K562 (cell line): ENCODE measurements at regions not wholly inside any gene's neighbourhood (a gene's known extent, or its start where the extent isn't known, plus 50 kb on each side); places are given as distances from the start of the nearest gene placed in this dataset.

Source experiments
- ATAC-seq: fragments of 200-7000 bp; cut with Tn5 transposase; 3 replicates; pipeline ENCODE4 v1.9.1; 2020; ENCODE audit warnings: moderate library complexity
- BruUV-seq: library from RNA; stranded (reverse); fragments of 400-500 nt; replicated peaks from 2 replicates; lab custom pipeline; 2021; lab: Mats Ljungman, UMichigan
- CTCF ChIA-PET: fragments of 300-600 bp; formaldehyde crosslinking; extraction: SDS; loops from one replicate; lab custom pipeline; 2021; ENCODE audit warnings: low intra/inter-chr PET ratio; lab: Yijun Ruan, JAX
- POLR2A ChIA-PET: fragments of 300-600, 350-650 bp; sonication (Branson Sonifier 250); formaldehyde crosslinking; extraction: SDS; loops from one replicate; lab custom pipeline; 2021; ENCODE audit warnings: antibody characterized with exemption, inconsistent platforms; lab: Yijun Ruan, JAX
- DNase-seq, 4 experiments: peaks; one replicate each; pipeline versions ENCODE4 v3.0.0 to v3.0.0-alpha.2; 2011 to 2018; ENCODE audit warnings: low spot score in 3 of 4, mixed read lengths in 3 of 4; ENCODE audit errors: extremely low read depth in 1 of 4
- FAIRE-seq: peaks from 2 replicates; lab custom pipeline; 2011; peaks lifted over from hg19 to GRCh38; lab: Jason Lieb, UNC
- H2AFZ ChIP-seq: 2 replicates; pipeline ENCODE4 v1.6.0; 2011; ENCODE audit warnings: low read depth, low read length, control low read depth, inconsistent platforms
- H3K27ac ChIP-seq: fragments of 200-600 bp; 3 replicates; pipeline ENCODE4 v1.8.0; 2011; ENCODE audit warnings: low read depth, mild to moderate bottlenecking, control low read depth, inconsistent platforms, low read length, moderate library complexity, mixed read lengths; ENCODE audit errors: extremely low read depth
- H3K27me3 ChIP-seq, 2 experiments: fragments of 300-600 bp in 1 of 2; 2 replicates in 1 of 2; 3 replicates in 1 of 2; pipeline versions ENCODE4 v1.6.0 to v1.8.0; 2011; ENCODE audit warnings: inconsistent platforms in 2 of 2, low read length in 2 of 2, mild to moderate bottlenecking in 1 of 2, mixed read lengths in 1 of 2, moderate library complexity in 1 of 2; ENCODE audit not compliant: control insufficient read depth in 2 of 2, insufficient read depth in 2 of 2
- H3K36me3 ChIP-seq: fragments of 300-600 bp; 3 replicates; pipeline ENCODE4 v1.8.0; 2011; ENCODE audit warnings: mild to moderate bottlenecking, low read length, inconsistent platforms; ENCODE audit not compliant: control insufficient read depth, insufficient read depth
- H3K4me1 ChIP-seq, 2 experiments: fragments of 200-600 bp in 1 of 2; replicated peaks in 1 of 2; 2 replicates in 1 of 2; 3 replicates in 1 of 2; pipeline versions ENCODE4 v1.5.1 to v1.8.0; 2011; ENCODE audit warnings: inconsistent platforms in 2 of 2, low read length in 2 of 2, mild to moderate bottlenecking in 1 of 2, mixed read lengths in 1 of 2, moderate library complexity in 1 of 2; ENCODE audit not compliant: control insufficient read depth in 2 of 2, insufficient read depth in 2 of 2
- H3K4me2 ChIP-seq: 2 replicates; pipeline ENCODE4 v1.6.1; 2011; ENCODE audit warnings: low read length, control low read depth, inconsistent platforms, mixed read lengths; ENCODE audit not compliant: insufficient read depth
- H3K4me3 ChIP-seq: fragments of 200-600 bp; sonication (generic), shearing (Covaris generic); 2 replicates; pipeline ENCODE4 v1.5.1; 2016; ENCODE audit warnings: control low read depth, inconsistent platforms
- H3K79me2 ChIP-seq: fragments of 200-600 bp; 3 replicates; pipeline ENCODE4 v1.8.0; 2011; ENCODE audit warnings: low read length, inconsistent platforms; ENCODE audit not compliant: control insufficient read depth, insufficient read depth
- H3K9ac ChIP-seq, 2 experiments: 2 replicates each; pipeline versions ENCODE4 v1.6.0 to v1.6.1; 2011; ENCODE audit warnings: low read depth in 2 of 2, low read length in 2 of 2, control low read depth in 1 of 2, inconsistent platforms in 1 of 2, mild to moderate bottlenecking in 1 of 2, mixed read lengths in 1 of 2; ENCODE audit not compliant: insufficient read depth in 1 of 2
- H3K9me1 ChIP-seq: one replicate; pipeline ENCODE4 v1.6.0; 2011; ENCODE audit warnings: inconsistent platforms, mild to moderate bottlenecking, low read length, moderate library complexity; ENCODE audit not compliant: control insufficient read depth, insufficient read depth
- H3K9me3 ChIP-seq: replicated peaks from 2 replicates; pipeline ENCODE4 v1.5.1; 2011; ENCODE audit warnings: low read depth, low read length, inconsistent platforms; ENCODE audit not compliant: control insufficient read depth, insufficient read depth
- H4K20me1 ChIP-seq: replicated peaks from 2 replicates; pipeline ENCODE4 v1.6.1; 2011; ENCODE audit warnings: low read length, inconsistent platforms, mixed read lengths; ENCODE audit not compliant: control insufficient read depth, insufficient read depth
- CTCFL ChIP-seq: IDR thresholded peaks from 2 replicates; pipeline ENCODE4 v1.6.1; 2011; ENCODE audit warnings: borderline replicate concordance, low read depth, mild to moderate bottlenecking, moderate library complexity, low read length; ENCODE audit not compliant: insufficient read depth, poor library complexity, severe bottlenecking
- EGR1 ChIP-seq: fragments of 450-650 bp; conservative IDR thresholded peaks from 2 replicates; pipeline ENCODE4 v1.6.1; 2017; ENCODE audit warnings: mild to moderate bottlenecking
- ELF2 ChIP-seq: fragments of 250-450 bp; sonication (Bioruptor Pico); IDR thresholded peaks from 2 replicates; pipeline ENCODE4 v1.5.0; 2021; ENCODE audit warnings: mild to moderate bottlenecking
- HDGF ChIP-seq: fragments of 450-650 bp; IDR thresholded peaks from 2 replicates; pipeline ENCODE4 v1.6.1; 2016
- JUN ChIP-seq, 2 experiments: sonication (generic) in 1 of 2; formaldehyde crosslinking in 1 of 2; IDR thresholded peaks; 2 replicates each; pipeline versions ENCODE4 v1.6.1 to v1.8.0; 2012 to 2022; ENCODE audit warnings: borderline replicate concordance in 2 of 2, mild to moderate bottlenecking in 2 of 2, improper control_type of control experiment in 1 of 2, low read depth in 1 of 2, low read length in 1 of 2, missing genetic modification reagents in 1 of 2
- KDM2B ChIP-seq: fragments of 250-450 bp; sonication (Bioruptor Pico); IDR thresholded peaks from 2 replicates; pipeline ENCODE4 v1.8.0; 2021; ENCODE audit warnings: mild to moderate bottlenecking, moderate library complexity
- NR2C2 ChIP-seq, 2 experiments: fragments of 200-800 bp in 1 of 2; sonication (Bioruptor generic) in 1 of 2; sonication (generic) in 1 of 2; formaldehyde crosslinking in 1 of 2; IDR thresholded peaks; 2 replicates each; pipeline versions ENCODE4 v1.6.1 to v1.8.0; 2016 to 2022; ENCODE audit warnings: mild to moderate bottlenecking in 1 of 2, missing compliant biosample characterization in 1 of 2, missing genetic modification characterization in 1 of 2, missing genetic modification reagents in 1 of 2
- WGBS: fragments of 100-300 bp; shearing (Covaris generic); methylation state at CpG from one replicate; pipeline ENCODE4 v1.1.6; 2016; ENCODE audit warnings: low coverage, mixed read lengths; ENCODE audit not compliant: insufficient coverage; ENCODE audit errors: missing lambda C conversion rate; 5-methylcytosine and 5-hydroxymethylcytosine counted together
- in situ Hi-C: fragments of 300-500 bp; cut with MboI; formaldehyde crosslinking; loops from 4 replicates; pipeline ENCODE4 v1.15.0; 2018; ENCODE audit warnings: inconsistent platforms, mixed read lengths
- intact Hi-C: fragments of 100-400 bp; cut with micrococcal nuclease; formaldehyde crosslinking; loops from 2 replicates; pipeline ENCODE4 v1.14.2; 2022

DNA sequence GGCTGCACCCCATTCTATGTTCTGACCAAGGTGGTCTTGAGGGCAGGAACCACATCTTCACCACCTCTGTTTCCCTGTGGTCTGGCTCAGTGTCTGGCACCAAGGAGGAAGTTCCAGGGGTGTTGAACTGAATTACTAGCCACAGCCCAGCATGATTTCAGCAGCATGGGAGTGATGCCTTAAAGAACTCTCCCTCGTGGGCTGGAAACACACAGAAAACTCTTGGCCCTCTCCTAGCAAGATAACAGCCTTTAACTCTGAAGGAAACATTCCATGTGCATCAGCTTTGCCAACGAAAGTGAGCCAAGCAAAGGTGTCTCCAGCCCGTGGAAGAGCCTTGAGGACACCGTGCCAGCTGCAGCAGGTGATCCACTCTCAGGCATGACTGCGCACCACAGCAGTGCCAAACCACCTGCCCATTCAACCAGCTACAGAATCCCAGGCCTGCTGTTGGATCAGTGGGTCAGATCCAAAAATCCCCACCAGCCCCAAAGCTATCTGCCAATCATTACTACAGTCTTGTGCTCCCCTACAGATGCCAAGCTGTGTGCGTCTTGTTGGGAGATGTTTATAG, 124.8 kb downstream of the TTC32 start:
- DNase-seq (no peak), FAIRE-seq (no peak), ATAC-seq (no peak)
- no peaks in the 10 kb centered on the region for H3K79me2 ChIP-seq
- 8% methylated on average over 6 of the region's 6 CpGs for WGBS
- H3K27me3 ChIP-seq: peaks cover 5 to 22% of the 10 kb centered on the region in 2 experiments; a peak in 4 of 5 replicates
- ChIA-PET CTCF (no interaction called here), POLR2A (interaction anchor here (0.6 to 1.2 kb wide), 3 partner anchors 10 to 75 kb away, joined by 3 read pairs; no protein-coding TSS in a partner anchor)
- TF ChIP-seq EGR1 (no peak), ELF2 (CRISPR knock-in tag) (no peak), HDGF (no peak), CTCFL (no peak), JUN (IDR thresholded peaks at IDR 0.05; ENCODE audit: borderline replicate concordance, low read depth, low read length) (no peak), JUN (CRISPR knock-in tag; IDR thresholded peaks at IDR 0.05; ENCODE audit: borderline replicate concordance) (no peak), KDM2B (no peak), NR2C2 (CRISPR knock-in tag; IDR thresholded peaks at IDR 0.05) (no peak), NR2C2 (tag; IDR thresholded peaks at IDR 0.05) (no peak)
- no peak overlapping the region for H3K4me2 ChIP-seq
- in situ Hi-C loops: no loop called here
- H3K27ac ChIP-seq: no peak overlapping the region
- H3K36me3 ChIP-seq: no peaks in the 10 kb centered on the region
- H3K4me1 ChIP-seq: no peaks in the 10 kb centered on the region; a peak in 1 of 5 replicates
- H2AFZ ChIP-seq: no peak overlapping the region
- H4K20me1 ChIP-seq: no peaks in the 10 kb centered on the region
- no TSS peak for BruUV-seq
- H3K9me3 ChIP-seq: 0 out of 2 replicates have a peak, but pooled peaks cover 2% of the 10 kb centered on the region
- H3K9me1 ChIP-seq: no peaks in the 10 kb centered on the region
- H3K4me3 ChIP-seq: no peak overlapping the region
- intact Hi-C loops: no loop called here
- no peak overlapping the region for H3K9ac ChIP-seq
